ENCODE measurements at regions not wholly inside any gene's neighbourhood (a gene's known extent, or its start where the extent isn't known, plus 50 kb on each side); places are given as distances from the start of the nearest gene placed in this dataset.

- peak in 1 of 3 experiments; percentile 11 for TF ChIP-seq CTCF (IDR thresholded peaks at IDR 0.05)
- no peak for TF ChIP-seq POLR2A (IDR thresholded peaks at IDR 0.05)
Measured at GRCh38 chr10:117477961-117478670, 64.4 kb upstream of the EMX2 start.
